ENCODE measurements at regions not wholly inside any gene's neighbourhood (a gene's known extent, or its start where the extent isn't known, plus 50 kb on each side); places are given as distances from the start of the nearest gene placed in this dataset.

GRCh38 chr3:74287557-74287956 lies 326.9 kb downstream of the CNTN3 start:
- TF ChIP-seq POLR2A (IDR thresholded peaks at IDR 0.05) = no peak
- TF ChIP-seq CTCF (IDR thresholded peaks at IDR 0.05) = no peak

Measured in esophagus squamous epithelium (tissue), 4 donors.